ENCODE measurements at regions not wholly inside any gene's neighbourhood (a gene's known extent, or its start where the extent isn't known, plus 50 kb on each side); places are given as distances from the start of the nearest gene placed in this dataset.

DNA sequence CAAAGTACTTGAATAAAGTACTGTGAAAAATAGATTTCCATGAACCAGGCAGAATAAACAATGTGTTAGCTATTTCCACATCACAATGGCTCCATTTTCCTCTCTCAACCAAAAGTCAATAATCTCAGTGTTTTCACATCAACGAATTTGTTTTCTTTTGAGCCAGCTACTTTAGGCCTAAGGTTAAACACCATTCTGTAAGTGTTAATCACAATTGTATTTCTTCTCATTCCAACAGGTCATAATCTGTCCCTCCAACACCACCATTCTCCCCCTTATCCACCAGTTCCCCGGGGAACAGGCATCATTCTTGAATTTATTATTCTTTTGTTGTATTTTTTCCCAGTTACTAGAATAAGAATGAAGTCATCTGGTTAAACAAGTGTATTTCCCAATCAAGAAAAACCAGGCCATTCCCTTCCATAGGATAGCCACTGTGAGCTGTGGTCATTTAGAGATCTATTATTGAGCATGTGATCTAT, 66.2 kb upstream of the PALMD start:
- no peaks in the 10 kb centered on the region for H3K27me3 ChIP-seq (ENCODE audit: control insufficient read depth, insufficient read depth, low read length)
- H3K9ac ChIP-seq (ENCODE audit: low read length in 3 of 3): no peak overlapping the region
- H3K36me3 ChIP-seq (ENCODE audit: control insufficient read depth in 2 of 3, insufficient read depth in 3 of 3, low read length in 3 of 3): no peaks in the 10 kb centered on the region
- no peak overlapping the region for H3K27ac ChIP-seq (ENCODE audit: low read depth in 2 of 2, low read length in 2 of 2)
- intact Hi-C loops (cut with DNase I): no loop called here
- H3K4me3 ChIP-seq (ENCODE audit: low read length in 3 of 3): no peak overlapping the region
- FAIRE-seq (no peak), DNase-seq (no peak)
- TF ChIP-seq CTCF (IDR thresholded peaks at IDR 0.05; ENCODE audit: borderline replicate concordance, extremely low read depth, insufficient read depth): no peak
- H3K9me3 ChIP-seq (ENCODE audit: control insufficient read depth in 2 of 3, insufficient read depth in 1 of 3, low read length in 3 of 3): no peaks in the 10 kb centered on the region
- H3K4me1 ChIP-seq (ENCODE audit: control insufficient read depth in 2 of 3, insufficient read depth in 2 of 3, low read depth in 1 of 3, low read length in 3 of 3): no peaks in the 10 kb centered on the region

GRCh38 chr1:99580451-99580850, 65.5 kb upstream of the PALMD start:
- no peak for TF ChIP-seq CTCF (IDR thresholded peaks at IDR 0.05; ENCODE audit: borderline replicate concordance, extremely low read depth, insufficient read depth)
- Histone ChIP-seq H3K27ac (ENCODE audit: low read depth in 2 of 2, low read length in 2 of 2) (no peak overlapping the region), H3K9me3 (ENCODE audit: control insufficient read depth in 2 of 3, insufficient read depth in 1 of 3, low read length in 3 of 3) (no peaks in the 10 kb centered on the region), H3K27me3 (ENCODE audit: control insufficient read depth, insufficient read depth, low read length) (no peaks in the 10 kb centered on the region), H3K36me3 (ENCODE audit: control insufficient read depth in 2 of 3, insufficient read depth in 3 of 3, low read length in 3 of 3) (no peaks in the 10 kb centered on the region), H3K4me1 (ENCODE audit: control insufficient read depth in 2 of 3, insufficient read depth in 2 of 3, low read depth in 1 of 3, low read length in 3 of 3) (no peaks in the 10 kb centered on the region), H3K9ac (ENCODE audit: low read length in 3 of 3) (no peak overlapping the region), H3K4me3 (ENCODE audit: low read length in 3 of 3) (no peak overlapping the region)
- DNase-seq (no peak), FAIRE-seq (no peak)
- intact Hi-C loops (cut with DNase I): no loop called here

GRCh38 chr1:99587008-99587407, 58.9 kb upstream of the PALMD start:
- Histone ChIP-seq H3K9ac (ENCODE audit: low read length in 3 of 3) (no peak overlapping the region), H3K4me3 (ENCODE audit: low read length in 3 of 3) (no peak overlapping the region), H3K9me3 (ENCODE audit: control insufficient read depth in 2 of 3, insufficient read depth in 1 of 3, low read length in 3 of 3) (no peaks in the 10 kb centered on the region), H3K27ac (ENCODE audit: low read depth in 2 of 2, low read length in 2 of 2) (no peak overlapping the region), H3K36me3 (ENCODE audit: control insufficient read depth in 2 of 3, insufficient read depth in 3 of 3, low read length in 3 of 3) (no peaks in the 10 kb centered on the region), H3K27me3 (ENCODE audit: control insufficient read depth, insufficient read depth, low read length) (no peaks in the 10 kb centered on the region), H3K4me1 (ENCODE audit: control insufficient read depth in 2 of 3, insufficient read depth in 2 of 3, low read depth in 1 of 3, low read length in 3 of 3) (no peaks in the 10 kb centered on the region)
- no peak for FAIRE-seq
- TF ChIP-seq CTCF (IDR thresholded peaks at IDR 0.05; ENCODE audit: borderline replicate concordance, extremely low read depth, insufficient read depth): no peak
- DNase-seq: no peak
- intact Hi-C loops (cut with DNase I): no loop called here

GRCh38 chr1:99589186-99589636, 56.7 kb upstream of the PALMD start:
- FAIRE-seq (no peak), DNase-seq (no peak)
- H3K27me3 ChIP-seq (ENCODE audit: control insufficient read depth, insufficient read depth, low read length): no peaks in the 10 kb centered on the region
- no peaks in the 10 kb centered on the region for H3K9me3 ChIP-seq (ENCODE audit: control insufficient read depth in 2 of 3, insufficient read depth in 1 of 3, low read length in 3 of 3)
- intact Hi-C loops (cut with DNase I): no loop called here
- TF ChIP-seq CTCF (IDR thresholded peaks at IDR 0.05; ENCODE audit: borderline replicate concordance, extremely low read depth, insufficient read depth): no peak
- H3K36me3 ChIP-seq (ENCODE audit: control insufficient read depth in 2 of 3, insufficient read depth in 3 of 3, low read length in 3 of 3): no peaks in the 10 kb centered on the region
- no peak overlapping the region for H3K27ac ChIP-seq (ENCODE audit: low read depth in 2 of 2, low read length in 2 of 2)
- H3K9ac ChIP-seq (ENCODE audit: low read length in 3 of 3): no peak overlapping the region
- H3K4me1 ChIP-seq (ENCODE audit: control insufficient read depth in 2 of 3, insufficient read depth in 2 of 3, low read depth in 1 of 3, low read length in 3 of 3): no peaks in the 10 kb centered on the region
- no peak overlapping the region for H3K4me3 ChIP-seq (ENCODE audit: low read length in 3 of 3)

All from kidney (tissue), 13 donors.